Endodermal cell (in vitro differentiated cells): ENCODE measurements at regions not wholly inside any gene's neighbourhood (a gene's known extent, or its start where the extent isn't known, plus 50 kb on each side); places are given as distances from the start of the nearest gene placed in this dataset.

Source experiments
- DNase-seq: peaks from one replicate; pipeline ENCODE4 v3.0.0-alpha.2; 2017
- H3K27ac ChIP-seq: 2 replicates; pipeline ENCODE4 v1.5.1; 2013; ENCODE audit warnings: mild to moderate bottlenecking, low read depth, low read length, moderate library complexity
- H3K27me3 ChIP-seq: 2 replicates; pipeline ENCODE4 v1.6.1; 2013; ENCODE audit warnings: mild to moderate bottlenecking, low read length, moderate library complexity; ENCODE audit not compliant: insufficient read depth, control insufficient read depth, poor library complexity, severe bottlenecking
- H3K36me3 ChIP-seq: 2 replicates; pipeline ENCODE4 v1.7.0; 2013; ENCODE audit warnings: mild to moderate bottlenecking, low read length, moderate library complexity; ENCODE audit not compliant: control insufficient read depth, insufficient read depth
- H3K4me1 ChIP-seq: one replicate; pipeline ENCODE4 v1.7.0; 2013; ENCODE audit warnings: low read length; ENCODE audit not compliant: control insufficient read depth, insufficient read depth
- H3K4me3 ChIP-seq: 2 replicates; pipeline ENCODE4 v1.5.1; 2013; ENCODE audit warnings: mild to moderate bottlenecking, low read length, moderate library complexity
- H3K9ac ChIP-seq: 2 replicates; pipeline ENCODE4 v1.6.1; 2013; ENCODE audit warnings: mild to moderate bottlenecking, low read length, moderate library complexity; ENCODE audit not compliant: poor library complexity, severe bottlenecking; ENCODE audit errors: extremely low read depth
- H3K9me3 ChIP-seq: 2 replicates; pipeline ENCODE4 v1.6.1; 2013; ENCODE audit warnings: mild to moderate bottlenecking, low read length, moderate library complexity; ENCODE audit not compliant: control insufficient read depth
- H3K27ac Mint-ChIP-seq: 2 replicates; pipeline ENCODE4 v1.8.0; 2020; ENCODE audit warnings: mixed read lengths
- H3K27me3 Mint-ChIP-seq: 2 replicates; pipeline ENCODE4 v1.8.0; 2021; ENCODE audit warnings: mild to moderate bottlenecking, mixed read lengths; ENCODE audit not compliant: insufficient read depth
- H3K36me3 Mint-ChIP-seq: 2 replicates; pipeline ENCODE4 v1.8.0; 2020; ENCODE audit warnings: low read depth, mixed read lengths
- H3K4me1 Mint-ChIP-seq: 2 replicates; pipeline ENCODE4 v1.8.0; 2020; ENCODE audit warnings: mixed read lengths
- H3K4me3 Mint-ChIP-seq: 2 replicates; pipeline ENCODE4 v1.8.0; 2020; ENCODE audit warnings: mild to moderate bottlenecking, moderate library complexity, mixed read lengths
- H3K9me3 Mint-ChIP-seq: 2 replicates; pipeline ENCODE4 v1.8.0; 2020; ENCODE audit warnings: mild to moderate bottlenecking, mixed read lengths
- CTCF ChIP-seq: fragments of 200-600 bp; sonication (generic); conservative IDR thresholded peaks from 2 replicates; pipeline ENCODE4 v1.5.0; 2021; ENCODE audit warnings: antibody characterized with exemption, mild to moderate bottlenecking
- WGBS, 2 experiments: methylation state at CpG; one replicate each; pipeline versions ENCODE4 v1.1.5 to v1.1.7; 2013; ENCODE audit warnings: missing lambda C conversion rate in 2 of 2, mixed read lengths in 1 of 2; ENCODE audit not compliant: insufficient coverage in 1 of 2, insufficient read length in 1 of 2; 5-methylcytosine and 5-hydroxymethylcytosine counted together

- DNase-seq = no peak
- H3K9ac ChIP-seq = no peak overlapping the region
- H3K4me1 ChIP-seq = no peaks in the 10 kb centered on the region
- Mint-ChIP-seq H3K4me3 (no peak overlapping the region), H3K27ac (no peak overlapping the region), H3K36me3 (no peaks in the 10 kb centered on the region), H3K27me3 (peaks cover 2% of the 10 kb centered on the region), H3K4me1 (no peaks in the 10 kb centered on the region), H3K9me3 (peaks cover 9% of the 10 kb centered on the region)
- H3K27me3 ChIP-seq = no peaks in the 10 kb centered on the region
- no peak overlapping the region for H3K27ac ChIP-seq
- no peaks in the 10 kb centered on the region for H3K36me3 ChIP-seq
- peaks cover 9% of the 10 kb centered on the region for H3K9me3 ChIP-seq
- 0 to 47% methylated on average over 1 to 2 of the region's 2 CpGs for WGBS, 2 experiments
- no peak overlapping the region for H3K4me3 ChIP-seq
- no peak for TF ChIP-seq CTCF
Observed at GRCh38 chr20:39800111-39800510, 838.0 kb downstream of the DHX35 start.

DNA sequence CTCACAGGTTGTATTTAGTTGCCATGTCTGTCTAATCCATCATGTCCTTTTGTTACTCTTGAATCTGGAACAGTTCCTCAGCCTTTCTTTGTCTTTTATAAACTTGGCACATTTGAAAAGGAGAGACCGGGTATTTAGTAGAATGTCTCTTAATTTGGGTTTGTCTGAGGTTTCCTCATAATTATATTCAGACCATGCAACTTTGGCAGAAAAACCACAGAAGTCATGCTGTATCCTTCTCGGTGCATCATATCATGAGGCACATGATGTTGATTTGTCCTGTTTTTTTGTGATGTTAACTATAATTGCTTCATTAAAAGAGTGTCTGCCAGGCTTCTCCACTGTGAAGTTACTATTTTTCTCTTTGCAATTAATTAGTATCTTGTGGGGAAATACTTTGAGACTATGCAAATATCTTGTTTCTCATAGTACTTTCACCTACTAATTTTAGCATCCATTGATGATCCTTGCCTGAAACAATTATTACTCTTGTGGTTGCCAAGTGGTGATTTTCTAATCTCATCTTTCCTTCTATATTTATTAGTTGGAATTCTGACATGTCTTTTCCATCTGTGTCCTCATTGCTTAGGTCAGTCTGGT is 837.3 kb downstream of the DHX35 start:
- Histone ChIP-seq H3K27me3 (no peaks in the 10 kb centered on the region), H3K4me1 (no peaks in the 10 kb centered on the region), H3K4me3 (no peak overlapping the region), H3K9me3 (peaks cover 9% of the 10 kb centered on the region), H3K9ac (no peak overlapping the region), H3K27ac (no peak overlapping the region), H3K36me3 (no peaks in the 10 kb centered on the region)
- WGBS, 2 experiments = 91% methylated on average over 2 of the region's 2 CpGs; no CpG with 5 or more reads in 1 of the 2 experiments
- Mint-ChIP-seq H3K27ac (no peak overlapping the region), H3K27me3 (peaks cover 2% of the 10 kb centered on the region), H3K36me3 (no peaks in the 10 kb centered on the region), H3K4me1 (no peaks in the 10 kb centered on the region), H3K9me3 (peaks cover 9% of the 10 kb centered on the region), H3K4me3 (no peak overlapping the region)
- no peak for TF ChIP-seq CTCF
- no peak for DNase-seq

GRCh38 chr20:39795401-39796272 is 833.5 kb downstream of the DHX35 start:
- 91 to 100% methylated on average over 3 of the region's 3 CpGs for WGBS, 2 experiments
- H3K4me3 ChIP-seq = no peak overlapping the region
- no peak overlapping the region for H3K27ac ChIP-seq
- no peak for TF ChIP-seq CTCF
- no peaks in the 10 kb centered on the region for H3K4me1 ChIP-seq
- Mint-ChIP-seq H3K4me1 (no peaks in the 10 kb centered on the region), H3K27ac (no peak overlapping the region), H3K36me3 (no peaks in the 10 kb centered on the region), H3K4me3 (no peak overlapping the region), H3K9me3 (peaks cover 8% of the 10 kb centered on the region), H3K27me3 (peaks cover under 1% of the 10 kb centered on the region)
- peaks cover 9% of the 10 kb centered on the region for H3K9me3 ChIP-seq
- no peak for DNase-seq
- no peak overlapping the region for H3K9ac ChIP-seq
- no peaks in the 10 kb centered on the region for H3K36me3 ChIP-seq
- H3K27me3 ChIP-seq = no peaks in the 10 kb centered on the region
